ENCODE measurements at regions not wholly inside any gene's neighbourhood (a gene's known extent, or its start where the extent isn't known, plus 50 kb on each side); places are given as distances from the start of the nearest gene placed in this dataset.

DNA sequence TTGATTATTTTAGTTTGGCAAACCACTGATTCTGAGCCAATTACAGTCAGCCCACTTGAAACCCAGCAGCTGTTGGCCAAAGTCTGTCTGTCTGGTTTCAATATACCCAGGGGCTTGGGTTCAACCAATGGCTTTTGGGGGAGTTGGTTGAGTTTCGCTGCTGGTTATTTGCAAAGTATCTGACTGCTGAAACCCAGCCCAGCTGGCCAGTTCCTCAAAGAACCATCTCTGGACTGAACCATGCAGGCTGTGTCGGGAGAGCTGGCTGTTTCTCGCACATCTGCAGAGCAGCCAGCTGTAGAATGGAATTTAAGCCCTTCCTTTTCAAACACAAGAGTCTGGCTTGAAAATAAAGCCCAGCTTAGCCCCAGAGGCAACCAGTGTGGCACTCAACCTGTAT is 66.0 kb upstream of the PAX7 start:
- H3K4me1 Mint-ChIP-seq: no peaks in the 10 kb centered on the region
- no peaks in the 10 kb centered on the region for H3K36me3 Mint-ChIP-seq
- peaks cover 0 to 7% (median 0%) of the 10 kb centered on the region in 8 donors for H3K9me3 Mint-ChIP-seq
- Histone ChIP-seq H3K27me3 (ENCODE audit: insufficient read depth, low read length) (no peaks in the 10 kb centered on the region), H3K9me3 (ENCODE audit: control insufficient read depth in 1 of 2, low read length in 2 of 2) (no peaks in the 10 kb centered on the region), H3K4me1 (ENCODE audit: insufficient read depth, low read length) (no peaks in the 10 kb centered on the region), H3K4me3 (ENCODE audit: low read length in 2 of 2) (no peak overlapping the region), H3K27ac (ENCODE audit: low read depth, low read length) (no peak overlapping the region), H3K36me3 (ENCODE audit: insufficient read depth, low read length) (no peaks in the 10 kb centered on the region)
- H3K27ac Mint-ChIP-seq: no peak overlapping the region
- intact Hi-C loops (cut with micrococcal nuclease): no loop called here
- CTCF ChIA-PET (ENCODE audit: partially characterized antibody): interaction anchor here (1.2 to 4.6 kb wide), 2 partner anchors 12 kb away, joined by 4 to 30 read pairs; no protein-coding TSS in a partner anchor
- no peak for DNase-seq
- no peak overlapping the region for H3K4me3 Mint-ChIP-seq
- peaks cover 26 to 42% of the 10 kb centered on the region in 2 donors for H3K27me3 Mint-ChIP-seq
- POLR2A ChIA-PET (ENCODE audit: partially characterized antibody): no interaction called here

DNA sequence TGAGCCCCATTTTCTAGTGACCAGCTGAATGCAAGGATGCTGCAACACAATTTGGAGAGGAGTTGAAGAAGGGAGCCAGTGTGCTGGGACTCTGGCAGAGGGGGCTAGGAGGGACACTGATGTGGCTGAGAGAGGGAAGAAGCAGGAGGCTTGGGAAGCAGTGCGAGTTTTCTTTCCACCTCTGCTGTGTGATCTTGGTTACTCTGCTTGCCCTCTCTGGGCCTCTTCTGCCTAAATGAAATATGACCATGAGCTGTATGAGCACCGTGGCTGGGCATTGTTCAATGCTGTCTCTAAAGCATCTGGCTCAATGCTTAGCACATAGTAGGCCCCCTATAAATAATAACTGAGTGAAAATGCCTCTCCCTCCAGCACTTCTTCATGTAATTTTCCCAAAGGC is 65.3 kb upstream of the PAX7 start:
- peaks cover 27 to 43% of the 10 kb centered on the region in 2 donors for H3K27me3 Mint-ChIP-seq
- H3K36me3 Mint-ChIP-seq: no peaks in the 10 kb centered on the region

DNA sequence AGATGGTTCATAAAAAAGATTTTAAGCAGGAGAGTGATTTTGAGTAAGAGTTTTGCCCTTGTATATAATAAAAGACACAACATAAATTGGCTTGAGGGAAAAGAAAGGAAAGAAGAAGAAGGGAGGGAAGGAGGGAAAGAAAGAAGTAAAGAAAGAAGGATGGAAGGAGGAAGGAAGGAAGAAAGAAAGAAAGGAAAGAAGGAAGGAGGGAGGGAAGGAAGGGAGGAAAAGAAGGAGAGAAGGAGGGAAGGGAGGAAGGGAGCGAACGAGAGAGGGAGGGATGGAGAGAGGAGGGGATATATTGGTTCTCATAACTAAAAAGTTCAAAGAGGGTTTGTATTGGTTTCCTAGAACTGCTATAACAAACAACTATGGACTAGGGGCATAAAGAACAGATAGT is 62.2 kb upstream of the PAX7 start:
- peaks cover 12 to 35% of the 10 kb centered on the region in 2 donors for H3K27me3 Mint-ChIP-seq
- H3K4me3 Mint-ChIP-seq: no peak overlapping the region
- Histone ChIP-seq H3K36me3 (ENCODE audit: insufficient read depth, low read length) (no peaks in the 10 kb centered on the region), H3K4me1 (ENCODE audit: insufficient read depth, low read length) (no peaks in the 10 kb centered on the region), H3K27me3 (ENCODE audit: insufficient read depth, low read length) (no peaks in the 10 kb centered on the region), H3K9me3 (ENCODE audit: control insufficient read depth in 1 of 2, low read length in 2 of 2) (no peaks in the 10 kb centered on the region), H3K27ac (ENCODE audit: low read depth, low read length) (no peak overlapping the region), H3K4me3 (ENCODE audit: low read length in 2 of 2) (no peak overlapping the region)
- ChIA-PET CTCF (ENCODE audit: partially characterized antibody) (interaction anchor here (4.6 kb wide), 1 partner anchor 8 kb away, joined by 30 read pairs; no protein-coding TSS in a partner anchor), POLR2A (ENCODE audit: partially characterized antibody) (no interaction called here)
- H3K27ac Mint-ChIP-seq: no peak overlapping the region
- H3K4me1 Mint-ChIP-seq: no peaks in the 10 kb centered on the region
- no peaks in the 10 kb centered on the region for H3K36me3 Mint-ChIP-seq
- intact Hi-C loops (cut with micrococcal nuclease): no loop called here
- H3K9me3 Mint-ChIP-seq: peaks cover 0 to 10% (median under 1%) of the 10 kb centered on the region in 8 donors
- DNase-seq: no peak

More for the DNA sequence above, 65.3 kb upstream of the PAX7 start:
- intact Hi-C loops (cut with micrococcal nuclease): no loop called here
- H3K4me1 Mint-ChIP-seq: no peaks in the 10 kb centered on the region
- H3K4me3 ChIP-seq (ENCODE audit: low read length in 2 of 2): no peak overlapping the region
- DNase-seq: no peak
- H3K4me1 ChIP-seq (ENCODE audit: insufficient read depth, low read length): no peaks in the 10 kb centered on the region
- no peak overlapping the region for H3K27ac ChIP-seq (ENCODE audit: low read depth, low read length)
- H3K36me3 ChIP-seq (ENCODE audit: insufficient read depth, low read length): no peaks in the 10 kb centered on the region
- H3K9me3 Mint-ChIP-seq: peaks cover 0 to 7% (median 0%) of the 10 kb centered on the region in 8 donors
- H3K4me3 Mint-ChIP-seq: no peak overlapping the region
- POLR2A ChIA-PET (ENCODE audit: partially characterized antibody): no interaction called here
- H3K9me3 ChIP-seq (ENCODE audit: control insufficient read depth in 1 of 2, low read length in 2 of 2): no peaks in the 10 kb centered on the region
- H3K27ac Mint-ChIP-seq: no peak overlapping the region
- no peaks in the 10 kb centered on the region for H3K27me3 ChIP-seq (ENCODE audit: insufficient read depth, low read length)
- CTCF ChIA-PET (ENCODE audit: partially characterized antibody): interaction anchor here (1.2 to 4.6 kb wide), 2 partner anchors 11 to 12 kb away, joined by 4 to 30 read pairs; no protein-coding TSS in a partner anchor

DNA sequence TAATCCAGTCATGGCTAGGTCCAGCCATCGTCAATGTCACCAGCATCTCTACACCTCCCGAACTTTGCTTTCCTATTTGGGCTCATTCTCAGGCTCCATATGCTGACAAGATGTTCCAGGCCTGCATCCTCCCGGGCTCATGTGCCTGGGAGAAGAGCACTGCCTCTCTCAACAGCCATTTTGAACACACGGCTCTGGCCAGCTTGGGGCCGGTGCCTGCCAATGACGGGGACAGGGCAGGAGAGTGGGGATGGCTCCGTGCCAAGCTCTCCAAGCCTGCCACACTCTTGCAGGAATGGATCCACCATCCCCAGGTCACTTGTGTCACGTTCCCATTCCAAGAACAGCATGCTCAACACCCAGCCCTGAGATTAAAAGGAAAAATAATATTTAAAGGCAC is 61.4 kb upstream of the PAX7 start:
- no peaks in the 10 kb centered on the region for H3K27me3 ChIP-seq (ENCODE audit: insufficient read depth, low read length)
- H3K4me1 Mint-ChIP-seq: no peaks in the 10 kb centered on the region
- H3K27ac Mint-ChIP-seq: no peak overlapping the region
- DNase-seq: no peak
- H3K9me3 ChIP-seq (ENCODE audit: control insufficient read depth in 1 of 2, low read length in 2 of 2): no peaks in the 10 kb centered on the region
- intact Hi-C loops (cut with micrococcal nuclease): no loop called here
- no peak overlapping the region for H3K4me3 ChIP-seq (ENCODE audit: low read length in 2 of 2)
- H3K36me3 ChIP-seq (ENCODE audit: insufficient read depth, low read length): no peaks in the 10 kb centered on the region
- ChIA-PET POLR2A (ENCODE audit: partially characterized antibody) (no interaction called here), CTCF (ENCODE audit: partially characterized antibody) (no interaction called here)
- H3K4me3 Mint-ChIP-seq: no peak overlapping the region
- no peaks in the 10 kb centered on the region for H3K36me3 Mint-ChIP-seq
- peaks cover 13 to 32% of the 10 kb centered on the region in 2 donors for H3K27me3 Mint-ChIP-seq
- H3K27ac ChIP-seq (ENCODE audit: low read depth, low read length): no peak overlapping the region
- peaks cover 0 to 10% (median under 1%) of the 10 kb centered on the region in 8 donors for H3K9me3 Mint-ChIP-seq
- H3K4me1 ChIP-seq (ENCODE audit: insufficient read depth, low read length): no peaks in the 10 kb centered on the region

DNA sequence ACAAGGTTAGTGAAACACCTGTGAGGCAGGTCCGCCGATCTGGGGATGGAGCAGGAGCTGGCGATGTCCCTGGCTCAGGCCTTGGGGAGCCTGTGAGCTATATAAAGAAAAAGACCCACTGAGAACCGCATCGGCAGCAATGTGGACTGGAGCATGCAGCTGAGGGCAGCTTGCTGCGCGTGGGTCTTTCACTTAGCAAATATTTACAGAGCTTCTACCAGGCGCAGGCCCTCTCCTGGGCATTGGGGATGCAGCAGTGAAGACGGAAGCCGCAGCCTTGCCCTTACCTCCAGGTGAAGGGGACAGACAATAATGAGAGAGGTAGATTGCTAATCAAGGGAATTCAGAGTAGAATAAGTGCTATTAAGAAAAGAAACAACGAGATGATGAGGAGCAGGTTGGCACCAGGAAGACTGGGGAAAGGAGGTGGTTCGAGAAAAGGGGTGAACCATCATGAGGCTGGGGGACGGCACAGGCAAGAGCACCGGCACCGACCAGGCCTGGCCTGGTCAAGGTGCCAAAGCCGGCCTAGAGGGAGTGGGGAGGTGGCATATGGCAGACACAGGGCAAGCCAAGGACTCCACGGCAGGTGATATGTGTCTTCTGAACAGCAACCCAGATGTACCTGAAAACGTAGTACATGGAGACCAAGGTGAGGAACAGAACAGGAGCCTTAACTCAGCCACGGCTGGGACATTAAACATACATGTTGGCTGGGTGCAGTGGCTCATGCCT is 60.7 kb upstream of the PAX7 start:
- Histone ChIP-seq H3K36me3 (ENCODE audit: insufficient read depth, low read length) (no peaks in the 10 kb centered on the region), H3K4me1 (ENCODE audit: insufficient read depth, low read length) (no peaks in the 10 kb centered on the region), H3K27ac (ENCODE audit: low read depth, low read length) (no peak overlapping the region), H3K4me3 (ENCODE audit: low read length in 2 of 2) (no peak overlapping the region), H3K9me3 (ENCODE audit: control insufficient read depth in 1 of 2, low read length in 2 of 2) (no peaks in the 10 kb centered on the region), H3K27me3 (ENCODE audit: insufficient read depth, low read length) (no peaks in the 10 kb centered on the region)
- Mint-ChIP-seq H3K27me3 (peaks cover 13 to 31% of the 10 kb centered on the region in 2 donors), H3K4me3 (peak overlapping the region in 1 of 8 donors; percentile 37), H3K36me3 (no peaks in the 10 kb centered on the region), H3K27ac (peak overlapping the region in 1 of 7 donors; percentile 0), H3K9me3 (peaks cover 0 to 10% (median under 1%) of the 10 kb centered on the region in 8 donors), H3K4me1 (no peaks in the 10 kb centered on the region)
- ChIA-PET POLR2A (ENCODE audit: partially characterized antibody) (no interaction called here), CTCF (ENCODE audit: partially characterized antibody) (no interaction called here)
- intact Hi-C loops (cut with micrococcal nuclease): no loop called here
- no peak for DNase-seq

DNA sequence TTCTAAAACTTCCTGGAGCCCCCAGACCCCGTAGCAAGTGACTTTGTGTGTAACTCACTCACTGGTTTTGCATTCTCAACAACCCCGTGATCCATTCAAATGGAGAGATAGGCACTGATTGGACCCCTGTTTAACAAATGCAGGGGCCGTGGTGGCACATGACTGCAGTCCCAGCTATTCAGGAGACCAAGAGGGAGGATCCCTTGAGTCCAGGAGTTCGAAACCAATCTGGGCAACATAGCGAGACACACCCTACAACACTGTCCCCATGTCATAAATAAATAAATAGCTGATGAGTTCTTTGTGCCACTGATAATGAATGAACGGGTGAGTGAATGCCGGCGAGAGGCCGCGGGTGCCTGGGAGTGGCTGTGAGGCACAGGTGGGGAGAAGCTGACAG is 59.4 kb upstream of the PAX7 start:
- no peaks in the 10 kb centered on the region for H3K36me3 ChIP-seq (ENCODE audit: insufficient read depth, low read length)
- H3K27ac ChIP-seq (ENCODE audit: low read depth, low read length): no peak overlapping the region
- Mint-ChIP-seq H3K4me1 (no peaks in the 10 kb centered on the region), H3K36me3 (no peaks in the 10 kb centered on the region), H3K27ac (no peak overlapping the region), H3K4me3 (no peak overlapping the region), H3K27me3 (peaks cover 12 to 24% of the 10 kb centered on the region in 2 donors), H3K9me3 (peaks cover 0 to 8% (median under 1%) of the 10 kb centered on the region in 8 donors)
- H3K4me1 ChIP-seq (ENCODE audit: insufficient read depth, low read length): no peaks in the 10 kb centered on the region
- H3K4me3 ChIP-seq (ENCODE audit: low read length in 2 of 2): no peak overlapping the region
- no peak for DNase-seq
- H3K27me3 ChIP-seq (ENCODE audit: insufficient read depth, low read length): no peaks in the 10 kb centered on the region
- intact Hi-C loops (cut with micrococcal nuclease): no loop called here
- ChIA-PET CTCF (ENCODE audit: partially characterized antibody) (interaction anchor here (1.4 to 2.2 kb wide), 3 partner anchors 11 to 15 kb away, joined by 4 to 13 read pairs (median 5); no protein-coding TSS in a partner anchor), POLR2A (ENCODE audit: partially characterized antibody) (no interaction called here)
- no peaks in the 10 kb centered on the region for H3K9me3 ChIP-seq (ENCODE audit: control insufficient read depth in 1 of 2, low read length in 2 of 2)

DNA sequence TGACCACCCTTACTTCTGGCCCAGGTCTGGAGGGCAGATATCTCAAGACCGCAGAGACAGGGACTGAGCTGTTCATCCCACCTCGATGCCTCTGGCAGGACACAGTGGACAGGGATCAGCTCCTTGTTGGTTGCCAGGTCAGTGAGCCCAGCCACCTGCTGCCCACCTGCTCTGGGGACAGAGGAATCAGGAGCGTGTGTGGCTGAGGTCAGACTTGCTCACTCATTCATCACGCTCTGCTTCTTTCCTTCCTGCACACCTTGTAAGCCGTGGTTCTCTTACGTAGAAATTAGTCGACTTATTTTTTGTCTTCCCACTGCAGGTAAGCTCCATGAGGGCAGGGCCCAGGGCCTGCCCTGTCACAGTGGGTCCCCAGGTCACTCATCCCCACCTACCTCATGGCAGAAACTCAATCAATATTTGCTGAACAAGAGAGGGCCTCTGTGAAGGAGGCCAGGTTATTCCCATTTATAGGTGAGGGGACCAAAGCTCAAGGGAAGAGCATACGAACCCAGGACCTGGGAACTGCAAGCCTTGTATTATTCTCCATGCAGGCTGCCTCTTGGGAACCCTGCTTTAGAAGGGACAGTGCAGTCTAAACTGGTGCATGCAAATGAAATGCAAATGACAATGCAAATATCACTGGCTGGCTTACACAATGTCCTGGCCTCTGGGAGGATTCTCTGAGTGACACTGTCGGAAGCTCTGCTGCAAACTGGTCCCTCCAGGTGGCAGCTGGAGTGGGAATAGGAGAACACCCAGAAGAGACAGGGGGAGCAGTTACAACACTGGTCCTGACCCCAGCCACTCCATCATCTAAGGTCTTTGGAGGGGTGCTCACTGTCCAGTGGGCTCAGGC is 58.4 kb upstream of the PAX7 start:
- peaks cover 11 to 24% of the 10 kb centered on the region in 2 donors for H3K27me3 Mint-ChIP-seq
- CTCF ChIA-PET (ENCODE audit: partially characterized antibody): interaction anchor here (1.4 to 2.2 kb wide), 3 partner anchors 10 to 16 kb away, joined by 4 to 13 read pairs (median 5); no protein-coding TSS in a partner anchor
- peaks cover 0 to 8% (median under 1%) of the 10 kb centered on the region in 8 donors for H3K9me3 Mint-ChIP-seq

More for the DNA sequence above, 58.4 kb upstream of the PAX7 start:
- Histone ChIP-seq H3K27ac (ENCODE audit: low read depth, low read length) (no peak overlapping the region), H3K27me3 (ENCODE audit: insufficient read depth, low read length) (no peaks in the 10 kb centered on the region), H3K9me3 (ENCODE audit: control insufficient read depth in 1 of 2, low read length in 2 of 2) (no peaks in the 10 kb centered on the region), H3K4me1 (ENCODE audit: insufficient read depth, low read length) (no peaks in the 10 kb centered on the region), H3K4me3 (ENCODE audit: low read length in 2 of 2) (no peak overlapping the region), H3K36me3 (ENCODE audit: insufficient read depth, low read length) (no peaks in the 10 kb centered on the region)
- DNase-seq: no peak
- no peaks in the 10 kb centered on the region for H3K36me3 Mint-ChIP-seq
- no peak overlapping the region for H3K27ac Mint-ChIP-seq
- intact Hi-C loops (cut with micrococcal nuclease): no loop called here
- H3K4me1 Mint-ChIP-seq: peaks cover 0 to 1% (median 0%) of the 10 kb centered on the region in 4 donors
- POLR2A ChIA-PET (ENCODE audit: partially characterized antibody): no interaction called here
- H3K4me3 Mint-ChIP-seq: no peak overlapping the region
